ENCODE measurements at regions not wholly inside any gene's neighbourhood (a gene's known extent, or its start where the extent isn't known, plus 50 kb on each side); places are given as distances from the start of the nearest gene placed in this dataset.

GRCh38 chr11:16441461-16441860 is 85.1 kb upstream of the SOX6 start:
- Histone ChIP-seq H4K20me1 (ENCODE audit: low read depth, low read length) (no peaks in the 10 kb centered on the region), H3K27me3 (ENCODE audit: low read length) (no peaks in the 10 kb centered on the region), H3K79me2 (ENCODE audit: insufficient read depth, low read length) (no peaks in the 10 kb centered on the region)

GRCh38 chr11:16440136-16440535 is 83.8 kb upstream of the SOX6 start:
- H3K79me2 ChIP-seq (ENCODE audit: insufficient read depth, low read length) = no peaks in the 10 kb centered on the region
- no peak overlapping the region for H3K27ac ChIP-seq (ENCODE audit: low read depth, low read length)
- no peaks in the 10 kb centered on the region for H3K9me3 ChIP-seq (ENCODE audit: insufficient read depth, low read length)
- no peaks in the 10 kb centered on the region for H3K9me2 ChIP-seq (replicated peaks; ENCODE audit: insufficient read depth, low read length)
- TF ChIP-seq EZH2phosphoT487 (conservative IDR thresholded peaks at IDR 0.05; ENCODE audit: low read length) (no peak), CTCF (IDR thresholded peaks at IDR 0.05; ENCODE audit: insufficient read depth, low read length, poor library complexity, severe bottlenecking) (no peak)
- no peak overlapping the region for H3K9ac ChIP-seq (ENCODE audit: low read length)
- H4K20me1 ChIP-seq (ENCODE audit: low read depth, low read length) = no peaks in the 10 kb centered on the region
- no peaks in the 10 kb centered on the region for H3F3A ChIP-seq (ENCODE audit: insufficient read depth)
- H2AFZ ChIP-seq (ENCODE audit: low read depth, low read length, severe bottlenecking) = no peak overlapping the region
- no peaks in the 10 kb centered on the region for H3K27me3 ChIP-seq (ENCODE audit: low read length)
- H3K4me2 ChIP-seq (ENCODE audit: low read depth, low read length, poor library complexity, severe bottlenecking) = no peak overlapping the region
- H3K36me3 ChIP-seq (ENCODE audit: low read length) = no peaks in the 10 kb centered on the region
- H3K4me3 ChIP-seq (ENCODE audit: insufficient read depth, low read length, poor library complexity, severe bottlenecking) = no peak overlapping the region

More at GRCh38 chr11:16441461-16441860, 85.1 kb upstream of the SOX6 start:
- H3K9me3 ChIP-seq (ENCODE audit: insufficient read depth, low read length) = no peaks in the 10 kb centered on the region
- no peak overlapping the region for H3K4me2 ChIP-seq (ENCODE audit: low read depth, low read length, poor library complexity, severe bottlenecking)
- H3K9me2 ChIP-seq (replicated peaks; ENCODE audit: insufficient read depth, low read length) = no peaks in the 10 kb centered on the region
- TF ChIP-seq EZH2phosphoT487 (conservative IDR thresholded peaks at IDR 0.05; ENCODE audit: low read length) (no peak), CTCF (IDR thresholded peaks at IDR 0.05; ENCODE audit: insufficient read depth, low read length, poor library complexity, severe bottlenecking) (no peak)
- no peak overlapping the region for H3K4me3 ChIP-seq (ENCODE audit: insufficient read depth, low read length, poor library complexity, severe bottlenecking)
- no peaks in the 10 kb centered on the region for H3F3A ChIP-seq (ENCODE audit: insufficient read depth)
- H3K27ac ChIP-seq (ENCODE audit: low read depth, low read length) = no peak overlapping the region
- H3K36me3 ChIP-seq (ENCODE audit: low read length) = no peaks in the 10 kb centered on the region
- H3K9ac ChIP-seq (ENCODE audit: low read length) = no peak overlapping the region
- H2AFZ ChIP-seq (ENCODE audit: low read depth, low read length, severe bottlenecking) = no peak overlapping the region

GRCh38 chr11:16434036-16434435 is 77.7 kb upstream of the SOX6 start:
- Histone ChIP-seq H3K27me3 (ENCODE audit: low read length) (no peaks in the 10 kb centered on the region), H4K20me1 (ENCODE audit: low read depth, low read length) (no peaks in the 10 kb centered on the region), H3K9me3 (ENCODE audit: insufficient read depth, low read length) (no peaks in the 10 kb centered on the region), H3F3A (ENCODE audit: insufficient read depth) (no peaks in the 10 kb centered on the region), H3K4me2 (ENCODE audit: low read depth, low read length, poor library complexity, severe bottlenecking) (no peak overlapping the region), H3K9me2 (replicated peaks; ENCODE audit: insufficient read depth, low read length) (no peaks in the 10 kb centered on the region), H3K9ac (ENCODE audit: low read length) (no peak overlapping the region), H2AFZ (ENCODE audit: low read depth, low read length, severe bottlenecking) (no peak overlapping the region), H3K4me3 (ENCODE audit: insufficient read depth, low read length, poor library complexity, severe bottlenecking) (no peak overlapping the region), H3K79me2 (ENCODE audit: insufficient read depth, low read length) (no peaks in the 10 kb centered on the region), H3K27ac (ENCODE audit: low read depth, low read length) (no peak overlapping the region), H3K36me3 (ENCODE audit: low read length) (no peaks in the 10 kb centered on the region)
- TF ChIP-seq CTCF (IDR thresholded peaks at IDR 0.05; ENCODE audit: insufficient read depth, low read length, poor library complexity, severe bottlenecking) = no peak
- TF ChIP-seq EZH2phosphoT487 (conservative IDR thresholded peaks at IDR 0.05; ENCODE audit: low read length) = no peak

Data from SU-DHL-6 (cell line).